Parathyroid adenoma (tissue), 2 donors: ENCODE measurements at regions not wholly inside any gene's neighbourhood (a gene's known extent, or its start where the extent isn't known, plus 50 kb on each side); places are given as distances from the start of the nearest gene placed in this dataset.

Experiments used
- H2AFZ ChIP-seq: fragments of 300-600 bp; sonication (generic); one replicate; pipeline ENCODE4 v1.7.0; 2017; ENCODE audit warnings: antibody characterized with exemption, mild to moderate bottlenecking
- H3K27ac ChIP-seq: fragments of 300-600 bp; sonication (generic); one replicate; pipeline ENCODE4 v1.7.0; 2017
- H3K27me3 ChIP-seq: fragments of 300-600 bp; sonication (generic); one replicate; pipeline ENCODE4 v1.7.0; 2017; ENCODE audit warnings: low read length; ENCODE audit not compliant: control insufficient read depth, insufficient read depth
- H3K36me3 ChIP-seq: fragments of 300-600 bp; sonication (generic); one replicate; pipeline ENCODE4 v1.7.0; 2017; ENCODE audit warnings: low read length; ENCODE audit not compliant: control insufficient read depth, insufficient read depth
- H3K4me1 ChIP-seq: fragments of 300-600 bp; sonication (generic); one replicate; pipeline ENCODE4 v1.7.0; 2017; ENCODE audit warnings: control low read depth
- H3K4me2 ChIP-seq: fragments of 300-600 bp; sonication (generic); one replicate; pipeline ENCODE4 v1.7.0; 2017; ENCODE audit warnings: low read length
- H3K4me3 ChIP-seq: fragments of 300-600 bp; sonication (generic); one replicate; pipeline ENCODE4 v1.7.0; 2017; ENCODE audit warnings: low read depth, low read length
- H3K79me2 ChIP-seq: fragments of 300-600 bp; sonication (generic); one replicate; pipeline ENCODE4 v1.7.0; 2017; ENCODE audit warnings: control low read depth
- H3K9ac ChIP-seq: fragments of 300-600 bp; sonication (generic); one replicate; pipeline ENCODE4 v1.7.0; 2017; ENCODE audit warnings: mild to moderate bottlenecking
- H3K9me3 ChIP-seq: fragments of 300-600 bp; sonication (generic); one replicate; pipeline ENCODE4 v1.7.0; 2017; ENCODE audit warnings: low read length; ENCODE audit not compliant: control insufficient read depth
- TF ChIP-seq, protein P1 (sequence below): fragments of 300-600 bp; sonication (generic); IDR thresholded peaks from one replicate; pipeline ENCODE4 v1.7.0; 2017; ENCODE audit warnings: antibody characterized with exemption, mild to moderate bottlenecking
- donor health status: primary hyperparathyroidism.

DNA sequence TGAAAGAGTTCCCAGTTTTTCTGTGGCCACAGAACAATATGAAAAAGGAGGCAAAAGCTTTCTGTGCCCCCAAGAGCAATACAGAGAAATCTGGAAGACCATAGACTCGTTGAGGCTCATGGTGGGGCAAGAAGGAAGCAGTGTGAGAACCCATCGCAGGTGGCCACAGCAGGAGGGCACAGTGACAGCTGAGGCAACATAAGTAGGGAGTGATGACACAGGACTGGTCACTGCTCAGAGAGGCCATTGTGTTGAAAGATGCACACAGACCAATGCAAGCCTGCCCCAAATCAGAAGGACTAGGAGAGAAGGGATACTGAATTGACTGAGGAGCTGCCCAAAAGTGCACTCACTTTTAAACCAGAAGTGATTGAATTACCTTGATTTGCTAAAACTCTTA, 483.6 kb downstream of the EPHA4 start:
- no peak overlapping the region for H3K9ac ChIP-seq
- no peaks in the 10 kb centered on the region for H3K27me3 ChIP-seq
- no peak overlapping the region for H3K27ac ChIP-seq

GRCh38 chr2:221095356-221095755, 476.7 kb downstream of the EPHA4 start:
- Histone ChIP-seq H3K79me2 (no peaks in the 10 kb centered on the region), H3K27me3 (no peaks in the 10 kb centered on the region), H3K4me3 (no peak overlapping the region), H3K9me3 (no peaks in the 10 kb centered on the region), H3K4me2 (no peak overlapping the region), H3K9ac (no peak overlapping the region), H3K27ac (no peak overlapping the region), H3K4me1 (no peaks in the 10 kb centered on the region), H2AFZ (no peak overlapping the region), H3K36me3 (no peaks in the 10 kb centered on the region)
- TF ChIP-seq, protein P1, sequence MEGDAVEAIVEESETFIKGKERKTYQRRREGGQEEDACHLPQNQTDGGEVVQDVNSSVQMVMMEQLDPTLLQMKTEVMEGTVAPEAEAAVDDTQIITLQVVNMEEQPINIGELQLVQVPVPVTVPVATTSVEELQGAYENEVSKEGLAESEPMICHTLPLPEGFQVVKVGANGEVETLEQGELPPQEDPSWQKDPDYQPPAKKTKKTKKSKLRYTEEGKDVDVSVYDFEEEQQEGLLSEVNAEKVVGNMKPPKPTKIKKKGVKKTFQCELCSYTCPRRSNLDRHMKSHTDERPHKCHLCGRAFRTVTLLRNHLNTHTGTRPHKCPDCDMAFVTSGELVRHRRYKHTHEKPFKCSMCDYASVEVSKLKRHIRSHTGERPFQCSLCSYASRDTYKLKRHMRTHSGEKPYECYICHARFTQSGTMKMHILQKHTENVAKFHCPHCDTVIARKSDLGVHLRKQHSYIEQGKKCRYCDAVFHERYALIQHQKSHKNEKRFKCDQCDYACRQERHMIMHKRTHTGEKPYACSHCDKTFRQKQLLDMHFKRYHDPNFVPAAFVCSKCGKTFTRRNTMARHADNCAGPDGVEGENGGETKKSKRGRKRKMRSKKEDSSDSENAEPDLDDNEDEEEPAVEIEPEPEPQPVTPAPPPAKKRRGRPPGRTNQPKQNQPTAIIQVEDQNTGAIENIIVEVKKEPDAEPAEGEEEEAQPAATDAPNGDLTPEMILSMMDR, result no peak

More for the DNA sequence above, 483.6 kb downstream of the EPHA4 start:
- Histone ChIP-seq H3K4me3 (no peak overlapping the region), H2AFZ (no peak overlapping the region), H3K9me3 (no peaks in the 10 kb centered on the region), H3K4me2 (no peak overlapping the region), H3K36me3 (no peaks in the 10 kb centered on the region), H3K79me2 (no peaks in the 10 kb centered on the region), H3K4me1 (no peaks in the 10 kb centered on the region)
- TF ChIP-seq, protein P1, result no peak

DNA sequence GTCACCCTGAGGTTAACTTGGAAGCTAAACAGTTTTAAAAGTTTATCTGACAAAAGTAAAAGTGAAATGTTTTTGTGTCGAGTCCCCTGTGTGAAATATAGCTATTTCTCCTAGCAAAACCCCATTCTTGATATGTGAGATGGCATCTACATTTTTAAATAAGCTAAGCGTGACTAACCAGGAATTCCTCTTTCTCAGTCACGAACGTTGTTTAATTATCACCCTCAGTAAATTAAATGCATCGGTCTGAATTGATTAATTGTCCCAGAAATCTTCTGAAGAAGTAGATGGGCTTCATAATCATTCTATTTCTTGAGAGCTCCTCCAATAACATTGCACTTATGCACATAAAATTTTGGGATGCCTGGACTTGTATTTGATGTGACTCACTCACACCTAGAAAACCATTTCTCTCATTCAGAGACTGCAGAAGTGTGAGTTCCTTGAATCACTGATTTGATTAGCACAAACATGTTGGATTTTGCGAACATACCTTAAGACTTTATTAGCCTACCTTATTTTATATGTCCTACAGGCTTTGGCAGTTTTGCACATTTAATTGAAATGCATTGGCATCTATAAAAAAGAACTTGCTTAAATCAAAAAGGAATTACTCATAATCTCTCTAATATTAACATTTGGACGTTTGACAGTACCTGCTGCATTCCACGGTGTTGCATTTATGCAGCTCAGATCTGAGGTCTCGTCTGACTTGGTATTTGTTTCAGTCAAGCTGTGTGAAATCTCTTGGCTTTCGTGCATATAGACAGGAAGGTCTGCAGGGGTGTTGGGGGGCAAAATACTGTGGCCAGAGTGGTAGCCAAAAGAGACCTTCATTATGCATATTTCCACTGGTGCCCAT, 475.2 kb downstream of the EPHA4 start:
- Histone ChIP-seq H2AFZ (no peak overlapping the region), H3K79me2 (no peaks in the 10 kb centered on the region), H3K4me2 (no peak overlapping the region), H3K27ac (no peak overlapping the region), H3K9me3 (no peaks in the 10 kb centered on the region), H3K4me3 (no peak overlapping the region), H3K36me3 (no peaks in the 10 kb centered on the region), H3K27me3 (no peaks in the 10 kb centered on the region), H3K4me1 (no peaks in the 10 kb centered on the region), H3K9ac (no peak overlapping the region)
- TF ChIP-seq, protein P1, result no peak

DNA sequence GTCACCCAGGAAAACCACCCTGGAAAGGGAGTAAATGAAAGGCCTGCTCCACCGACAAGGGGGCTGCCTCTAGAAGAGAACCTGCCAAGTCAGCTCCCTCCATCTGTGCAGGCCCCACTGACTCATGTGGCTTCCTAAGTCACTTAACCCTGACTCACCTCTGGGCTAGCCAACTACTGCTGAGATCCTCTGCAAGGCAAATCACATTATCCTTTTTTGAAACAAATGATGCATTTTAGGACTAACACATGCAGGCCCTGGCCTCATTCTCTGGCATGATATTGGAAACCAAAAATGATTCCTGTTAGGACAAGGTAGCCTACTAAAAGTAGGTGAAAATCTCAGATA, 474.6 kb downstream of the EPHA4 start:
- TF ChIP-seq, protein P1, result no peak
- H2AFZ ChIP-seq, result no peak overlapping the region
- no peaks in the 10 kb centered on the region for H3K9me3 ChIP-seq

GRCh38 chr2:221097949-221098348, 474.2 kb downstream of the EPHA4 start:
- H3K36me3 ChIP-seq, result no peaks in the 10 kb centered on the region
- TF ChIP-seq, protein P1, result no peak
- no peak overlapping the region for H3K4me3 ChIP-seq
- no peaks in the 10 kb centered on the region for H3K9me3 ChIP-seq
- no peak overlapping the region for H2AFZ ChIP-seq
- H3K4me2 ChIP-seq, result no peak overlapping the region
- no peaks in the 10 kb centered on the region for H3K4me1 ChIP-seq
- H3K9ac ChIP-seq, result no peak overlapping the region
- no peaks in the 10 kb centered on the region for H3K27me3 ChIP-seq
- no peak overlapping the region for H3K27ac ChIP-seq
- H3K79me2 ChIP-seq, result no peaks in the 10 kb centered on the region

More for the DNA sequence above, 474.6 kb downstream of the EPHA4 start:
- no peaks in the 10 kb centered on the region for H3K4me1 ChIP-seq
- H3K27ac ChIP-seq, result no peak overlapping the region
- H3K79me2 ChIP-seq, result no peaks in the 10 kb centered on the region
- H3K4me3 ChIP-seq, result no peak overlapping the region
- no peaks in the 10 kb centered on the region for H3K36me3 ChIP-seq
- H3K27me3 ChIP-seq, result no peaks in the 10 kb centered on the region
- no peak overlapping the region for H3K4me2 ChIP-seq
- no peak overlapping the region for H3K9ac ChIP-seq
